GM21360 (cell line): ENCODE measurements at regions not wholly inside any gene's neighbourhood (a gene's known extent, or its start where the extent isn't known, plus 50 kb on each side); places are given as distances from the start of the nearest gene placed in this dataset.

Source experiments
- ATAC-seq: cut with Tn5 transposase; IDR thresholded peaks from one replicate; pipeline ENCODE4 v1.9.1; 2021; ENCODE audit warnings: mild to moderate bottlenecking, moderate library complexity; ENCODE audit not compliant: unreplicated experiment

- ATAC-seq, result no peak
Measured at GRCh38 chr13:106143930-106144709, 391.3 kb downstream of the EFNB2 start.

DNA sequence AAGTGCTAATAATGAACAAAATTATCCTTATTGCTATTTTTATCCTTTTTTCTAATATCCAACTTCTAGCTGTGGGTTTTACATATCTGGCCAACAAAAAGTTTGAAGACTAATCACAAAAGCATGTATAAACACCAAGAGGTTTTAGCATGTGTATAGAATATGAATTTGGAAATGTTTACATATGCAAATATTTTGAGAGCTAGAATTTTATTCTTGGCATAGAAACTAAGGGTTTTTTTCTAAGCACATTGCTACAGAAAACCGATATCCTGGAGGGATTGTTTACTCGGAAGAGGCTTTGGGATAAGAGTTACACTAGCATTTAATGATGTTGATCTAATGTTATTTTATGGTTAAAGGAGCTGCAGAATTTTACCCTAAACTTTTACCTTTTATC lies 392.1 kb downstream of the EFNB2 start:
- no peak for ATAC-seq

DNA sequence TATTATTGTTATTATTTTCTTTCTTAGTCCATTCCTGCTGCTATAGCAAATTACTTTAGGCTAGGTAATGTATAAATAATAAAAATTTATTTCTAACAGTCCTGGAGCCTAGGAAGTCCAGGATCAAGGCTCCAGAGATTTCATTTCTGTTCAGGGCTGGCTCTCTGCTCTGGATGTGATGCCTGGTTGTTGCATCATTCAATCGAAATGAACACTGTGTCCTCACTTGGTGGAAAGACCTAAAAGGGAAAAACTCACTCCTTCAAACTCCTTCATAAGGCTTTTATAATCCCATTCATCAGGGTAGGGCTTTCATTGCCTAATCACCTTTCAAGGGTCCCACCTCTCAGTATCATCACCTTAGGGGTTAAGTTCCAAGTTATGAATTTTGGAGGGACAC lies 395.0 kb downstream of the EFNB2 start:
- no peak for ATAC-seq

GRCh38 chr13:106139942-106140341 lies 395.5 kb downstream of the EFNB2 start:
- ATAC-seq, result no peak

- ATAC-seq, result no peak
Measured at GRCh38 chr13:106139377-106139776, 396.1 kb downstream of the EFNB2 start.

DNA sequence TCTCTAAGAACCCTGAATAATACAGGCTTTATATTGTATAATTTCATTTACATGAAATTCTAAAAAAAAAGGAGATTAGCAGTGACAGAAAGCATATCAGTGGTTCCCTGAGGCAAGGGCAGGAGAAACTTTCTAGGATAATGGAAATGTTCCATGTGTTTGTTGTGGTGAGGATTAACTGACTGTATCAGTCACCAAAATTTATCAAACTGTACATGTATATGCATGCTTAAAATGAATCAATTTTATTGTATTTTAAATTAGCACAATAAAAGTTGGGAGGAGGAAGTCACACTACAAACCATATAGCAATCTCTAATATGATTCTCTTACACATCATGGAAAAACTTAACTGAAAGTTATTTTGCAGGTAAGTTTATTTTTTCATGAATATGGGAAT lies 396.8 kb downstream of the EFNB2 start:
- no peak for ATAC-seq

DNA sequence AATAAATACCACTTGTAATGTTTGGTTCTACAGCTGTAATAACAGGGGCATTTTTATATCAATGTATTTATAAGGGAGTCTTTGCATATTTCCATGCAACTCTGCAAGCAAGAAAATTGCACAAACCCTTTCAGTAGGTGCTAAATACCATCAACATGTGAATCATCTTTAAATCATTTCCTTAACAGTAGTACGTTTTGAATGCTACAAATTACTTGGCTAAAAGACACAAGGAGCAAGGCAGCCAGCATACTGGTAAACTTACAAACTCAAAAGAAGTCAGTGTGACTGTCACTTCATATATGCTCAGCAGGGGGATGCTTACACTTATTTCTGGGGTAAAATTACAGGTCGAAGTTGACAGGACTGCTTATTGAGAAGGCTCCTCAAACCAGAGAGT lies 402.4 kb downstream of the EFNB2 start:
- no peak for ATAC-seq

DNA sequence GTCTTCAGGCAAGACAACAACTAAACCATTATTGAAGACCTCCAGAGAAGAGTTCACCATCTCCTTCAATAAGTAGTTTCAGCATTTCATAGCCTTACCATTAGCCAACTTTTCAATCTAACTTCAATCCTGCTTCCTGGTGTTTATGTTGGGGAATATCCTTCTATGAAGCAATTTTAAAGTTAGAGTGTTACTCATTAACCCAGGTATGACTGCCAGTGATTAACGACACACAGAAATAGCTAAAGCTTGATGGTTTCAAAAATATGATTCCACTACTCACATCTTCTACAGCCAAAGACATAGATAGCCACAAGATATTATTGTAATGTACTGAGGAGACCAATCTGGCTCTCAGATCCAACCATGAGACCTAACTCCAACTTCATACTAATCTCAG lies 403.2 kb downstream of the EFNB2 start:
- no peak for ATAC-seq

- no peak for ATAC-seq
Measured at GRCh38 chr13:106129993-106130392, 405.5 kb downstream of the EFNB2 start.

DNA sequence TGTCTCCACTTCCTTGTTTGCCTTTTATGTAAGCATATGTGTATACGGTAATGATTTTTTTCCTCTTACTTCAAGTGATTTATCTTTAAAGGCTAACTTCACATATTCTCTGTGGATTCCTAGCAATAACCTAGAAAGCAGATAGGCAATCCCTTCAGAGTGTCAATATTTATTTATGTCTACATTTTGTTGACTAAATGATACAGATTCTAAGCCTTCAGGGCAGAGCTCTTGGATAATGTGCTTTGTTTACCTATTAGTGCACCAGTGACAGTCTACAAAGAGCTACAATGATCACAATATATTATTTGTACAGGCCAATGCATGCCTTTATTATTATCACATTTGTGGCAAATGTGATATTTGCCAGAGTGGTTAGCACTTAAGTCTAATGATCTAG lies 406.2 kb downstream of the EFNB2 start:
- ATAC-seq, result no peak

DNA sequence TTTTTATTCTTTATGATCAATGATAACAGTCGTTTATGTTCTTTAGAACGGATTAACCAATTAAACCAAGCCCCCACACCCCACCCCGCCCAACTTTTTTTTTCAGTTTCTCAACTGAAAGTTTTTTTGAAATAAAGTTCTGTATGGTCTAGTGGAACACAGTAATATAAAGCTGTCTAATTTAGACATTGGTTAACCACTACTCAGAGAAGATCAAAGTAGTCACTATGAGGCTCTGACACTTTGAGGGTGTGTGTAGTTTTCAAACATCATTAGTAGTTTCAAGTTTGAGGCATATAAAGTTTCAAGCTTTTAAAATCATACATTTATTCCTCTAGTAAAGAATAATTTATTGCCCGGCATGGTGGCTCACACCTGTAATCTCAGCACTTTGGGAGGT lies 413.2 kb downstream of the EFNB2 start:
- ATAC-seq, result no peak

- no peak for ATAC-seq
Measured at GRCh38 chr13:106121173-106121754, 414.2 kb downstream of the EFNB2 start.

GRCh38 chr13:106118996-106119395 lies 416.5 kb downstream of the EFNB2 start:
- ATAC-seq, result no peak

GRCh38 chr13:106118050-106118449 lies 417.4 kb downstream of the EFNB2 start:
- ATAC-seq, result no peak

DNA sequence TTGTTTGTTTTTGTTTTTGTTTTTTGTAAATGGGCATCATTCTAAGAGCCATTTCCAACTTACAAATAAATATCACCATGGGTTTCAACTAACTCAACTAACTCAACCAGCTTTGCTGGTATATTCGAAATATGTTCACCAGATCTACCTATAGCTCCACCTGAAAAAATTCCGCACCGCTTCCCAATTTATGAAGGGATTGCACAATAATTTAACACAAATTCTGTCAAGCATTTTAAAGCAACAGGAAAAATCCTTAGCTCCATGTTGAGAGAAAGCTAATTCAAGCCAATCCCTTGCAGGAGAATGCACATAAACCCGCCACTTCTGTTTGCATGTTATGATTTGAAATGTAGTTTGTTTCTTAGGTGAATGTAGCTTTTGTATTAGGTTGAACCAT lies 417.8 kb downstream of the EFNB2 start:
- no peak for ATAC-seq

DNA sequence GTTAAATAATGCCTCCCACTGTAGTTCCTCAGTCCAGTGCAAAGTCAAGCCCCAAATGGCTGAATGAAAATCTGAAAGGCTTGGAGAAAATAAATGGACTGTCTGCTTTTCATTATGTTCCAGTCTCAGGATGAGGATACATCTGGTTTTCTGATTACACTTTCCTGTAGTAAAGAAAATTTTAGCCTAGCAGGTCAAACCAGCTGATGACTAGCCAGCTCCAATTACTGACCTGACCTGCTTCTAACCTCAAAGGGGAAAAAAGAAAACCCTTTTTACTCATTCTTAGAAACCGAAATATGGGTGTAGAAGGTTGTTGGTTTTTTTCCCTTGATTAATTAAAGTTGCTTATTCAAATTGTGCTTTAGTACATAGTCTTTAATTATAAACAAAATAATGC lies 418.4 kb downstream of the EFNB2 start:
- ATAC-seq, result no peak

DNA sequence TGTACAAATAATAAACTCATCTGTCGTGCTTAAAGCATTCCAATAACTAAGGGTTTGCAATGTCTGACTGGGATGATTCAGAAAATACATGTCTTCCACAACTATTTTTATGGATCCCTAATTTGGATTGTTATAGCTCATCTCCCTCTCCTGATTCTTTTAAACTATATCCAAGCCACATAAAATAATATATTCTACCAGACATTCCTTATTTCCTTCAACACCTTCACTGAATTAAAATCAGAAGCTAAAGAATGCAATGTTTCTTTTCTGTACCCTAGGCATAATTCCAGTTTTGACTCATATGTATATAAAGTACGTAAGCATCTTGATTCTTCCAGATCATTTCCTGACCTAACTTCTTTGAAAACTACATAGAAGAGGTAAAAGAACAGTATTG lies 420.4 kb downstream of the EFNB2 start:
- ATAC-seq, result no peak

DNA sequence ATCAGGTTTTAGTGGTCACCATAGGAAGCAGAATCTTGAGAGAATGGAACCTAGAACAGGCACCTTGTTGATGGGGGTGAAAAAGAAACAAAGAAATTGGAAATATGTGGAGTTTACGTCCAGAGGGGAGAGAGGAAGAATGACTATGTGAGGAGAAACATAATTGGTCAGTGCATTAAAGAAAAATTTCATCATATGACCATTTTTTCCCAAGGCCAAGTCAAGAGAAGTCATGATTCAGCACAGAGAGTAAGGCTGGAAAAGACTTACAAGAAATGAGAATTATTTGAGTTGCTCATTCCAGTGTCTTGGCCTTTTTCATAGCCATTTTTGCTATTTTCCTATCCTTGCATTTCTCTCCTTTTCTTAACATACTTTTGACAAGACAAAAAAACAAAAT lies 421.7 kb downstream of the EFNB2 start:
- no peak for ATAC-seq

GRCh38 chr13:106112191-106112590 lies 423.3 kb downstream of the EFNB2 start:
- ATAC-seq, result no peak

GRCh38 chr13:106110241-106110855 lies 425.1 kb downstream of the EFNB2 start:
- ATAC-seq, result no peak

DNA sequence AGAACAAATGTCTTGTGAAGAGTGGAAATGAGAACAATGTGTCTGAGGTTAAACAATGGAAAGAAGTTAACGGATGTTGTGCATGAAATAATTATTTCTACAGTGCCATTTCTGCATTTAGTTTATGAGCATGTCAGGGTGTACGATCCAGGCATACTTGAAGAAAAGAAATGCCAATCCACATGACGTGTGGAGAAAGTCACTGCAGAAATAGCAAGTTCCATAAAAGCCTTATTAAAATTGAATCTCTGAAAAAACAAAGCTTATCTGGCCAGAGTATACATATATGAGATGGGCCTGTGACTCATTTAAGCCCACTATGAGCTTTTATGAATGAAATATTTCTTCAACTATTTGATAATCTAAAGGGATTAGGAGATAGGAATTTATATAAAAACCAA lies 426.1 kb downstream of the EFNB2 start:
- no peak for ATAC-seq

DNA sequence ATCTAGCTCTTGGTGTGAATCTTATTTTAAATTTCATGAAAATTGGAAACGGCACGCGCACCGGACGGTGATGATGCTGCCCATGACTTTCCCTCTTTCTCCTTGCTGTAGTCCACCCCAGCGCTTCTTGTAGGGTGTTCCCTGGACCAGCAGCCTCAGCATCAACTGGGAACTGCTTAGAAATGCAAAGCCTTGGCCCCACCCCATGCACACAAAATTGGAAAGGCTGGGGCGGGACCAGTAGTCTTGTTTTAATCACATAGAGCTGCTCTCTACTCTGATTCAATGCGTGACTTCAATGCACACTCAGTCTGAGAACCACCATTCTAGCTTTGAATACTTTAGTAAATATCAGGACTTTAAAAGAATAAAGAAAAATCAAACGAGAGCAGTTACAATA lies 427.1 kb downstream of the EFNB2 start:
- ATAC-seq, result no peak
